ENCODE measurements at regions not wholly inside any gene's neighbourhood (a gene's known extent, or its start where the extent isn't known, plus 50 kb on each side); places are given as distances from the start of the nearest gene placed in this dataset.

- TF ChIP-seq, protein P1, sequence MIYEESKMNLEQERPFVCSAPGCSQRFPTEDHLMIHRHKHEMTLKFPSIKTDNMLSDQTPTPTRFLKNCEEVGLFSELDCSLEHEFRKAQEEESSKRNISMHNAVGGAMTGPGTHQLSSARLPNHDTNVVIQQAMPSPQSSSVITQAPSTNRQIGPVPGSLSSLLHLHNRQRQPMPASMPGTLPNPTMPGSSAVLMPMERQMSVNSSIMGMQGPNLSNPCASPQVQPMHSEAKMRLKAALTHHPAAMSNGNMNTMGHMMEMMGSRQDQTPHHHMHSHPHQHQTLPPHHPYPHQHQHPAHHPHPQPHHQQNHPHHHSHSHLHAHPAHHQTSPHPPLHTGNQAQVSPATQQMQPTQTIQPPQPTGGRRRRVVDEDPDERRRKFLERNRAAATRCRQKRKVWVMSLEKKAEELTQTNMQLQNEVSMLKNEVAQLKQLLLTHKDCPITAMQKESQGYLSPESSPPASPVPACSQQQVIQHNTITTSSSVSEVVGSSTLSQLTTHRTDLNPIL (CRISPR knock-in tag; IDR thresholded peaks at IDR 0.05; ENCODE audit: low read depth) = no peak
- no peak for TF ChIP-seq PATZ1 (CRISPR knock-in tag; IDR thresholded peaks at IDR 0.05; ENCODE audit: borderline replicate concordance)
- TF ChIP-seq ZNF8 (CRISPR knock-in tag; IDR thresholded peaks at IDR 0.05) = no peak
- no peak for TF ChIP-seq ZFP3 (CRISPR knock-in tag; IDR thresholded peaks at IDR 0.05)
- no peak for TF ChIP-seq ZFP30 (CRISPR knock-in tag; IDR thresholded peaks at IDR 0.05)
- TF ChIP-seq OSR1 (CRISPR knock-in tag; IDR thresholded peaks at IDR 0.05) = no peak
Observed at GRCh38 chr5:145660897-145661640, 174.1 kb downstream of the PRELID2 start.
